K562 (cell line): ENCODE measurements at regions not wholly inside any gene's neighbourhood (a gene's known extent, or its start where the extent isn't known, plus 50 kb on each side); places are given as distances from the start of the nearest gene placed in this dataset.

ENCODE experiments used
- ATAC-seq: fragments of 200-7000 bp; cut with Tn5 transposase; 3 replicates; pipeline ENCODE4 v1.9.1; 2020; ENCODE audit warnings: moderate library complexity
- BruUV-seq: library from RNA; stranded (reverse); fragments of 400-500 nt; replicated peaks from 2 replicates; lab custom pipeline; 2021; lab: Mats Ljungman, UMichigan
- CTCF ChIA-PET: fragments of 300-600 bp; formaldehyde crosslinking; extraction: SDS; loops from one replicate; lab custom pipeline; 2021; ENCODE audit warnings: low intra/inter-chr PET ratio; lab: Yijun Ruan, JAX
- POLR2A ChIA-PET: fragments of 300-600, 350-650 bp; sonication (Branson Sonifier 250); formaldehyde crosslinking; extraction: SDS; loops from one replicate; lab custom pipeline; 2021; ENCODE audit warnings: antibody characterized with exemption, inconsistent platforms; lab: Yijun Ruan, JAX
- DNase-seq, 4 experiments: peaks; one replicate each; pipeline versions ENCODE4 v3.0.0 to v3.0.0-alpha.2; 2011 to 2018; ENCODE audit warnings: low spot score in 3 of 4, mixed read lengths in 3 of 4; ENCODE audit errors: extremely low read depth in 1 of 4
- FAIRE-seq: peaks from 2 replicates; lab custom pipeline; 2011; peaks lifted over from hg19 to GRCh38; lab: Jason Lieb, UNC
- H2AFZ ChIP-seq: 2 replicates; pipeline ENCODE4 v1.6.0; 2011; ENCODE audit warnings: low read depth, low read length, control low read depth, inconsistent platforms
- H3K27ac ChIP-seq: fragments of 200-600 bp; 3 replicates; pipeline ENCODE4 v1.8.0; 2011; ENCODE audit warnings: low read depth, mild to moderate bottlenecking, control low read depth, inconsistent platforms, low read length, moderate library complexity, mixed read lengths; ENCODE audit errors: extremely low read depth
- H3K27me3 ChIP-seq, 2 experiments: fragments of 300-600 bp in 1 of 2; 2 replicates in 1 of 2; 3 replicates in 1 of 2; pipeline versions ENCODE4 v1.6.0 to v1.8.0; 2011; ENCODE audit warnings: inconsistent platforms in 2 of 2, low read length in 2 of 2, mild to moderate bottlenecking in 1 of 2, mixed read lengths in 1 of 2, moderate library complexity in 1 of 2; ENCODE audit not compliant: control insufficient read depth in 2 of 2, insufficient read depth in 2 of 2
- H3K36me3 ChIP-seq: fragments of 300-600 bp; 3 replicates; pipeline ENCODE4 v1.8.0; 2011; ENCODE audit warnings: mild to moderate bottlenecking, low read length, inconsistent platforms; ENCODE audit not compliant: control insufficient read depth, insufficient read depth
- H3K4me1 ChIP-seq, 2 experiments: fragments of 200-600 bp in 1 of 2; replicated peaks in 1 of 2; 2 replicates in 1 of 2; 3 replicates in 1 of 2; pipeline versions ENCODE4 v1.5.1 to v1.8.0; 2011; ENCODE audit warnings: inconsistent platforms in 2 of 2, low read length in 2 of 2, mild to moderate bottlenecking in 1 of 2, mixed read lengths in 1 of 2, moderate library complexity in 1 of 2; ENCODE audit not compliant: control insufficient read depth in 2 of 2, insufficient read depth in 2 of 2
- H3K4me2 ChIP-seq: 2 replicates; pipeline ENCODE4 v1.6.1; 2011; ENCODE audit warnings: low read length, control low read depth, inconsistent platforms, mixed read lengths; ENCODE audit not compliant: insufficient read depth
- H3K4me3 ChIP-seq: fragments of 200-600 bp; sonication (generic), shearing (Covaris generic); 2 replicates; pipeline ENCODE4 v1.5.1; 2016; ENCODE audit warnings: control low read depth, inconsistent platforms
- H3K79me2 ChIP-seq: fragments of 200-600 bp; 3 replicates; pipeline ENCODE4 v1.8.0; 2011; ENCODE audit warnings: low read length, inconsistent platforms; ENCODE audit not compliant: control insufficient read depth, insufficient read depth
- H3K9ac ChIP-seq, 2 experiments: 2 replicates each; pipeline versions ENCODE4 v1.6.0 to v1.6.1; 2011; ENCODE audit warnings: low read depth in 2 of 2, low read length in 2 of 2, control low read depth in 1 of 2, inconsistent platforms in 1 of 2, mild to moderate bottlenecking in 1 of 2, mixed read lengths in 1 of 2; ENCODE audit not compliant: insufficient read depth in 1 of 2
- H3K9me1 ChIP-seq: one replicate; pipeline ENCODE4 v1.6.0; 2011; ENCODE audit warnings: inconsistent platforms, mild to moderate bottlenecking, low read length, moderate library complexity; ENCODE audit not compliant: control insufficient read depth, insufficient read depth
- H3K9me3 ChIP-seq: replicated peaks from 2 replicates; pipeline ENCODE4 v1.5.1; 2011; ENCODE audit warnings: low read depth, low read length, inconsistent platforms; ENCODE audit not compliant: control insufficient read depth, insufficient read depth
- H4K20me1 ChIP-seq: replicated peaks from 2 replicates; pipeline ENCODE4 v1.6.1; 2011; ENCODE audit warnings: low read length, inconsistent platforms, mixed read lengths; ENCODE audit not compliant: control insufficient read depth, insufficient read depth
- BHLHE40 ChIP-seq: IDR thresholded peaks from 2 replicates; pipeline ENCODE4 v1.6.1; 2011; ENCODE audit warnings: low read length, improper control_type of control experiment
- C11orf30 ChIP-seq: fragments of 450-650 bp; IDR thresholded peaks from 2 replicates; pipeline ENCODE4 v1.6.1; 2016; ENCODE audit warnings: low read depth, mild to moderate bottlenecking
- CBX8 ChIP-seq: fragments of 200-600 bp; sonication (generic); IDR thresholded peaks from 2 replicates; pipeline ENCODE4 v1.6.1; 2012; ENCODE audit warnings: borderline replicate concordance, mixed run types, low read depth, mild to moderate bottlenecking, moderate library complexity, mixed read lengths, low read length, control low read depth, inconsistent platforms; ENCODE audit not compliant: poor library complexity, severe bottlenecking; ENCODE audit errors: extremely low read depth
- ETV1 ChIP-seq: fragments of 450-650 bp; conservative IDR thresholded peaks from 2 replicates; pipeline ENCODE4 v1.6.1; 2016; ENCODE audit warnings: missing genetic modification characterization, control low read depth, low read depth, missing compliant biosample characterization
- NKRF ChIP-seq: fragments of 450-650 bp; IDR thresholded peaks from 2 replicates; pipeline ENCODE4 v1.6.1; 2016; ENCODE audit warnings: borderline replicate concordance
- RBBP5 ChIP-seq: fragments of 200-600 bp; sonication (generic); IDR thresholded peaks from 2 replicates; pipeline ENCODE4 v1.6.1; 2012; ENCODE audit warnings: borderline replicate concordance, mild to moderate bottlenecking, low read length, control low read depth, inconsistent platforms; ENCODE audit not compliant: insufficient read depth, poor library complexity, severe bottlenecking
- RFX1 ChIP-seq: fragments of 450-650 bp; IDR thresholded peaks from 2 replicates; pipeline ENCODE4 v1.6.1; 2016; ENCODE audit warnings: mild to moderate bottlenecking, moderate library complexity
- RNF219 ChIP-seq: fragments of 250-450 bp; sonication (Bioruptor Pico); IDR thresholded peaks from 2 replicates; pipeline ENCODE4 v1.5.0; 2022; ENCODE audit warnings: mild to moderate bottlenecking
- SMARCC2 ChIP-seq: fragments of 450-650 bp; IDR thresholded peaks from 2 replicates; pipeline ENCODE4 v1.6.1; 2017; ENCODE audit warnings: antibody characterized with exemption, moderate library complexity, mild to moderate bottlenecking, low read depth
- TAL1 ChIP-seq: fragments of 450-650 bp; IDR thresholded peaks from 2 replicates; pipeline ENCODE4 v1.6.1; 2016; ENCODE audit warnings: mild to moderate bottlenecking
- TCF15 ChIP-seq: fragments of 250-450 bp; sonication (Bioruptor Pico); IDR thresholded peaks from 2 replicates; pipeline ENCODE4 v1.8.0; 2022; ENCODE audit warnings: moderate library complexity, mild to moderate bottlenecking, inconsistent platforms
- ZBTB26 ChIP-seq: fragments of 450-650 bp; formaldehyde crosslinking; IDR thresholded peaks from 2 replicates; pipeline ENCODE4 v1.4.0; 2022; ENCODE audit warnings: missing genetic modification characterization
- ZNF174 ChIP-seq: fragments of 250-450 bp; sonication (Bioruptor Pico); IDR thresholded peaks from 2 replicates; pipeline ENCODE4 v1.4.0; 2020; ENCODE audit warnings: mild to moderate bottlenecking
- ZNF175 ChIP-seq: fragments of 200-800 bp; sonication (Bioruptor generic); IDR thresholded peaks from 2 replicates; pipeline ENCODE4 v1.6.1; 2016; ENCODE audit warnings: low read depth, mild to moderate bottlenecking, missing genetic modification characterization, missing compliant biosample characterization
- ZNF280A ChIP-seq: fragments of 450-650 bp; IDR thresholded peaks from 2 replicates; pipeline ENCODE4 v1.6.1; 2018; ENCODE audit warnings: mild to moderate bottlenecking, low read depth; ENCODE audit not compliant: partially characterized antibody
- ZNF77 ChIP-seq: fragments of 250-450 bp; sonication (Bioruptor Pico); IDR thresholded peaks from 2 replicates; pipeline ENCODE4 v1.5.0; 2020
- in situ Hi-C: fragments of 300-500 bp; cut with MboI; formaldehyde crosslinking; loops from 4 replicates; pipeline ENCODE4 v1.15.0; 2018; ENCODE audit warnings: inconsistent platforms, mixed read lengths
- intact Hi-C: fragments of 100-400 bp; cut with micrococcal nuclease; formaldehyde crosslinking; loops from 2 replicates; pipeline ENCODE4 v1.14.2; 2022

GRCh38 chr4:31545330-31545729 lies 825.2 kb downstream of the PCDH7 start:
- no peak for DNase-seq
- FAIRE-seq, result no peak
- ChIA-PET POLR2A (no interaction called here), CTCF (no interaction called here)
- Histone ChIP-seq H3K9ac (no peak overlapping the region), H4K20me1 (no peaks in the 10 kb centered on the region), H3K9me1 (no peaks in the 10 kb centered on the region), H3K4me2 (no peak overlapping the region), H3K4me1 (no peaks in the 10 kb centered on the region), H3K27ac (no peak overlapping the region), H3K27me3 (no peaks in the 10 kb centered on the region), H3K9me3 (no peaks in the 10 kb centered on the region), H3K36me3 (no peaks in the 10 kb centered on the region), H3K79me2 (no peaks in the 10 kb centered on the region), H3K4me3 (no peak overlapping the region), H2AFZ (no peak overlapping the region)
- in situ Hi-C loops, result no loop called here
- BruUV-seq, result no TSS peak
- ATAC-seq, result no peak
- TF ChIP-seq ZNF175 (CRISPR knock-in tag), result no peak
- TF ChIP-seq CBX8, result no peak
- no peak for TF ChIP-seq RNF219 (CRISPR knock-in tag)
- no peak for TF ChIP-seq NKRF
- TF ChIP-seq ZNF174 (CRISPR knock-in tag), result no peak
- TF ChIP-seq ZNF280A, result no peak
- TF ChIP-seq BHLHE40, result no peak
- no peak for TF ChIP-seq ETV1 (tag)
- TF ChIP-seq SMARCC2, result no peak
- TF ChIP-seq RFX1, result no peak
- TF ChIP-seq C11orf30, result no peak
- no peak for TF ChIP-seq ZBTB26 (CRISPR knock-in tag)
- no peak for TF ChIP-seq ZNF77
- no peak for TF ChIP-seq RBBP5
- TF ChIP-seq TCF15 (CRISPR knock-in tag), result no peak
- no peak for TF ChIP-seq TAL1
- intact Hi-C loops, result no loop called here
